ENCODE measurements at regions not wholly inside any gene's neighbourhood (a gene's known extent, or its start where the extent isn't known, plus 50 kb on each side); places are given as distances from the start of the nearest gene placed in this dataset.

DNA sequence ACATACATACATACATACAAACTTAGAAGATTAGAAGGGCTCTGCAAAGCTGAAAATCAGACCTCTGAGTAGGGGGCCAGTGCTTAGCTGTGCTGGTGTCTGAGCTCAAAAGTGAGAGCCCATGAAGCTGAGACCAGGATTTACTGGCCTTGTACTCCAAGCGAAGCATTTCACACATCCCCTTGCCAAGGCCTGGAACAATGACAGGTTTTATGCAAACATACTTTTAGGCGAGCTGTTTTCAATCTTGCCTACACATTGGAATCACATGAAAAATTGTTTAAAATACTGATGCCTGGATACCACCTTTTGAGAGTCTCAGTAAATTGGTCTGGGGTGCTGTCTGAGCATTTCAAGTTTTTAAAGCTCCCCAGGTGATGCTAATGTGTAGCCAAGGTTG, 80.9 kb upstream of the SRSF6 start:
- no peak overlapping the region for H3K27ac Mint-ChIP-seq
- H3K4me1 Mint-ChIP-seq (ENCODE audit: unreplicated experiment), result no peaks in the 10 kb centered on the region
- TF ChIP-seq, protein P1, sequence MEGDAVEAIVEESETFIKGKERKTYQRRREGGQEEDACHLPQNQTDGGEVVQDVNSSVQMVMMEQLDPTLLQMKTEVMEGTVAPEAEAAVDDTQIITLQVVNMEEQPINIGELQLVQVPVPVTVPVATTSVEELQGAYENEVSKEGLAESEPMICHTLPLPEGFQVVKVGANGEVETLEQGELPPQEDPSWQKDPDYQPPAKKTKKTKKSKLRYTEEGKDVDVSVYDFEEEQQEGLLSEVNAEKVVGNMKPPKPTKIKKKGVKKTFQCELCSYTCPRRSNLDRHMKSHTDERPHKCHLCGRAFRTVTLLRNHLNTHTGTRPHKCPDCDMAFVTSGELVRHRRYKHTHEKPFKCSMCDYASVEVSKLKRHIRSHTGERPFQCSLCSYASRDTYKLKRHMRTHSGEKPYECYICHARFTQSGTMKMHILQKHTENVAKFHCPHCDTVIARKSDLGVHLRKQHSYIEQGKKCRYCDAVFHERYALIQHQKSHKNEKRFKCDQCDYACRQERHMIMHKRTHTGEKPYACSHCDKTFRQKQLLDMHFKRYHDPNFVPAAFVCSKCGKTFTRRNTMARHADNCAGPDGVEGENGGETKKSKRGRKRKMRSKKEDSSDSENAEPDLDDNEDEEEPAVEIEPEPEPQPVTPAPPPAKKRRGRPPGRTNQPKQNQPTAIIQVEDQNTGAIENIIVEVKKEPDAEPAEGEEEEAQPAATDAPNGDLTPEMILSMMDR (conservative IDR thresholded peaks at IDR 0.05), result no peak
- no peaks in the 10 kb centered on the region for H3K36me3 Mint-ChIP-seq
- DNase-seq (ENCODE audit: extremely low spot score, unreplicated experiment), result no peak
- H3K9me3 Mint-ChIP-seq, result no peaks in the 10 kb centered on the region
- no peak overlapping the region for H3K4me3 Mint-ChIP-seq
- peaks cover 16% of the 10 kb centered on the region for H3K27me3 Mint-ChIP-seq

DNA sequence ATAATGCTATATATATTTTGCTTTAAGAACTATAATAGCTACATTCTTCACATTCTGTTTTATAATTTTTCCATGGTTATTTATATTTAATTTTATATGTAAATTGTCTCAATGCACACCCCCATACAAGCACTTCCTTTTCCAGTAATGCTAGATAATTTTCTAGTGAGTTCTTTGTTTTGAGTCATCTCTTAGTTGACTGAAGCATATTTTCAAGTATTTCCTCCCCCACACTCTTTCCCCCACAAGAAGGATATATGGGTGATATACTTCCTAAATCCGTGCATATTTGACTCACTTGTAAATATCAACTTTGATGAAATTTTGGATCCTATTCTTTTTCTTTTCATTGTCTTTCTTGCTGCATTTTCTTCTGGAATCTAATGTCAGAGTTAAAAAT, 82.1 kb upstream of the SRSF6 start:
- Mint-ChIP-seq H3K4me3 (no peak overlapping the region), H3K36me3 (no peaks in the 10 kb centered on the region), H3K9me3 (no peaks in the 10 kb centered on the region), H3K27me3 (peaks cover 16% of the 10 kb centered on the region), H3K27ac (no peak overlapping the region), H3K4me1 (ENCODE audit: unreplicated experiment) (no peaks in the 10 kb centered on the region)
- TF ChIP-seq, protein P1 (conservative IDR thresholded peaks at IDR 0.05), result no peak
- no peak for DNase-seq (ENCODE audit: extremely low spot score, unreplicated experiment)

DNA sequence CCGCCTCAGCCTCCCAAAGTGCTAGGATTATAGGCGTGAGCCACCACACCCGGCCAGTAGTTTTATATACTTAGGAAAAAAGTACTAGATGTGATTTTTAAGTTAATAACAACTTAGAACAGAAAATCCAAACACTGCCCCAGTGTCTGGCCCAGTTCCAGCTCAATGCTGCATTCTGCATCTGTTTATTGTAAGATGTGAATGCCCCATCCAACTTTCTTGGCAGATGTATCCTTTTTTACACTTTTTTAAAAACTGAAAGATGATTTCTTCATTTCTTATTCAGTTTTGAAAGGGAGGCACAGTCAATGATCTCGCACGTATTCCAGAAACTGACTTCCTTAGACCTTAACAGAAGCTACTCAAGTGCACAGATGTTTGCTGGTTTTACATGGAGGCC, 85.6 kb upstream of the SRSF6 start:
- Mint-ChIP-seq H3K27me3 (peaks cover 17% of the 10 kb centered on the region), H3K36me3 (no peaks in the 10 kb centered on the region), H3K27ac (no peak overlapping the region), H3K4me1 (ENCODE audit: unreplicated experiment) (no peaks in the 10 kb centered on the region), H3K4me3 (no peak overlapping the region), H3K9me3 (no peaks in the 10 kb centered on the region)
- no peak for DNase-seq (ENCODE audit: extremely low spot score, unreplicated experiment)
- TF ChIP-seq, protein P1 (conservative IDR thresholded peaks at IDR 0.05), result no peak

DNA sequence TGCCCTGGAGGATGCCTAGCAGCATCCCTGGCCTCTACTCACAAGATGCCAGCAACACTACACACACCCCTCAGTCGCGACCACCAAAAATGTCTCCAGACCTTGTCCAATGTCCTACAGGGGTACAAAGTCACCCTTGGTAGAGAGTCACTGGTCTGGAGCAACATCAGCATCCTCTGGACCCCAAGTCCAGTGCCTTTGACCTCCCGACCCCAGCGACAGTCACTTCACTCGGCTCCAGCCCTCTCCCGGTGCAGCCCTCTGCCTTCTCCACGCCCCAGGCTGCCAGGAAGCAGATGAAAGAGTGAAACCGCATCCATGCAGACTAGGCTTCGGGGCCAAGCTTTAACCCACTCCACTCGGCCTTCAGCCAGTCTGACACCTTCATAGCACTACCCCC, 92.0 kb upstream of the SRSF6 start:
- Mint-ChIP-seq H3K9me3 (no peaks in the 10 kb centered on the region), H3K27ac (no peak overlapping the region), H3K36me3 (no peaks in the 10 kb centered on the region), H3K27me3 (peaks cover 27% of the 10 kb centered on the region), H3K4me3 (no peak overlapping the region), H3K4me1 (ENCODE audit: unreplicated experiment) (no peaks in the 10 kb centered on the region)
- TF ChIP-seq, protein P1 (conservative IDR thresholded peaks at IDR 0.05), result no peak
- no peak for DNase-seq (ENCODE audit: extremely low spot score, unreplicated experiment)

DNA sequence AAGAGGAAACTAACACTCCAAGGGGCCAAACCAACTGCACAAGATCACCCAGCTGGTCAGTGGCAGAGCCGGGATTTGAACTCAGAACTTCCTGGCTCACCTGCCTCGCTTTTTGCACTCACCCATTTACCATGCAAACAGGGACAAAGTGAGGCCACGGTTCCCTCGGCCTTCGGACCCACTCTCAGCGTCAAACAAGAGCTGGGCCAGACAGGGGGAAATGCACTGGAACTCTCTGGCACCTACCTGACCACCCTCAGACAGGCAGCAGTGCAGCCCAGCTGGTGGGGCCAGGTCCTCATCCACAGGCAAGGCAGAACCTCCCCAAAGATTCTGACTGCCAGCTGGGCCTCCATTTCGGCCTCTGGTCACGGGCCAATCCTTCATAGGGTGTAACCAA, 93.7 kb upstream of the SRSF6 start:
- no peaks in the 10 kb centered on the region for H3K9me3 Mint-ChIP-seq
- DNase-seq (ENCODE audit: extremely low spot score, unreplicated experiment), result no peak
- TF ChIP-seq, protein P1 (conservative IDR thresholded peaks at IDR 0.05), result no peak
- no peaks in the 10 kb centered on the region for H3K4me1 Mint-ChIP-seq (ENCODE audit: unreplicated experiment)
- peaks cover 27% of the 10 kb centered on the region for H3K27me3 Mint-ChIP-seq
- H3K4me3 Mint-ChIP-seq, result no peak overlapping the region
- no peaks in the 10 kb centered on the region for H3K36me3 Mint-ChIP-seq
- no peak overlapping the region for H3K27ac Mint-ChIP-seq

DNA sequence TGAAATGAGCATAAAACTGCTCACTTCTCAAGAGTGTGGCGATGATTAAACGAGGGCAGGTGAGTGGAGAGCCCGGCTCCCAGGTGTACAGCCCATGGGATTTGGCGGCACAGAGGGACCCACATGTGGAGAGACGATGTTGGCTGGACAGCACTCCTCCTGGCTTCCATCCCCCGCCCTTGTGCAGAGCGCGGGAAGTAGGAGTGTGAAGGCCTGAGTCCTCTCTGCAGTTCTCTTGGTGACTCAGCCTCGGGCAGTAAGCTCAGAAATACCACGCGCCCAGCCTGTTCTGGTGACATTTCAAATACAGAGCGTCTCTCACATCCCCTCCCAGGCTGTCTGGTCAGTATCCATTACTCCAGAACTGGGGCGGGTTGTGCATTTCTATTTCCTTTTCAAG, 94.2 kb upstream of the SRSF6 start:
- peaks cover 4% of the 10 kb centered on the region for H3K9me3 Mint-ChIP-seq
- H3K4me3 Mint-ChIP-seq, result no peak overlapping the region
- no peaks in the 10 kb centered on the region for H3K4me1 Mint-ChIP-seq (ENCODE audit: unreplicated experiment)
- TF ChIP-seq, protein P1 (conservative IDR thresholded peaks at IDR 0.05), result no peak
- no peak for DNase-seq (ENCODE audit: extremely low spot score, unreplicated experiment)
- H3K27ac Mint-ChIP-seq, result no peak overlapping the region
- no peaks in the 10 kb centered on the region for H3K36me3 Mint-ChIP-seq
- H3K27me3 Mint-ChIP-seq, result peaks cover 26% of the 10 kb centered on the region
